ENCODE measurements at regions not wholly inside any gene's neighbourhood (a gene's known extent, or its start where the extent isn't known, plus 50 kb on each side); places are given as distances from the start of the nearest gene placed in this dataset.

DNA sequence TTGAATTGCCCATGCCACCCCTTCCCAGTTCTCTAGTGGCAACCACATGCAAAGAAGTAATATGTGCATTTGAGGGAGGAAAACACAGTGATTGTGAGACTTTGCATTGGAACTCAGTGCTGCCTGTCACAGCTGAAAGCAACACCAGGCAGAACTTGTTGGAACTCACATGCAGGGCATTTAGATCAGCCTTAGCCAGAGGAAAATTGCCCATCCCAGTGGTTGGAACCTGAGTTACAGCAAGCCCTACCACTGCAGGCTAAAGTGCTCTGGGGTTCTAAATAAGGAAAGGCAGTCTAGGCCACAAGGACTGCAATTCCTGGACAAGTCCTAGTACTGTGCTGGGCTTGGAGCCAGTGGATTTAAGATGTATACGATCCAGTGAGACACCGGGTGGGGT lies 245.3 kb upstream of the UFL1 start:
- H3K4me3 ChIP-seq, result no peak overlapping the region
- H3K36me3 ChIP-seq (replicated peaks), result no peaks in the 10 kb centered on the region
- H3K9me3 ChIP-seq, result no peaks in the 10 kb centered on the region
- DNase-seq (ENCODE audit: low spot score in 2 of 2), result no peak
- H3K4me1 ChIP-seq, result no peaks in the 10 kb centered on the region
- H3K27me3 ChIP-seq (ENCODE audit: low read depth), result no peaks in the 10 kb centered on the region
- in situ Hi-C loops (cut with MboI; ENCODE audit: low sequenced_read_pairs), result no loop called here

DNA sequence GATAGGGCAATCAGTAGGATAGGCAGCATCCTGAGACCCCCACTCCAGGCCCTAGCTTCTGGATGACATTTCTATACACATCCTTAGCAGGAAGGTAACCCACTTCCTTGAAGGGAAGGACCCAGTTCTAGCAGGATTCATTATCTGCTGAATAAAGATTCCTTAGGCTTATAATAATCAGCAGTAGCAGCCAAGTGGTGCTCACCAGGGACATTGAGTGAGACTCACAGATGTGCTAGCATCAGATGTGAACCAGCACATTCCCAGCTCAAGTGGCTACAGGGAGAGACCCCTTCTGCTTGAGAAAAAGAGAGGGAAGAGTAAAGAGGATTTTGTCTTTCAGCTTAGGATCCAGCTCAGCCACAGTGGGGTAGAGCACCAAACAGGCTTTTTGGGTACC lies 244.8 kb upstream of the UFL1 start:
- Histone ChIP-seq H3K4me1 (no peaks in the 10 kb centered on the region), H3K4me3 (no peak overlapping the region), H3K36me3 (replicated peaks) (no peaks in the 10 kb centered on the region), H3K9me3 (no peaks in the 10 kb centered on the region), H3K27me3 (ENCODE audit: low read depth) (no peaks in the 10 kb centered on the region)
- DNase-seq (ENCODE audit: low spot score in 2 of 2), result no peak
- in situ Hi-C loops (cut with MboI; ENCODE audit: low sequenced_read_pairs), result no loop called here

DNA sequence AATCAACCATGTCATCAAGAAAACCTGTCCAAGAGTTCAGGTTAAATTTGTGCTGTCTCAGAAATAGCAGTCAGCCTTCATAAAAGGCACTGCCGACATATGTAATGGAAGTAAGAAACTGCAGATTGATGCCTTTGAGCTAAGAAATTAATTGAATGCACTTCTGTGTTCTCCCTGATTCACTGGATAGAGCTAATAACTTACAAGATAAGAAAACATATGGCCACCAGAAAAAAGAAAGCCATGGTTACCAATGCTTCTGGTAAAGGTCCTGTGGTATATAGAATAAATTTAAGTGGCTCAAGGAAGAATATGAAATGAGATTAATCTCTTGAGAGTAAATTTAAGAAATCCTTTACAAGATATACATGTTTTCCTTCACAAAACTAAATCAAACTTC lies 242.5 kb upstream of the UFL1 start:
- H3K9me3 ChIP-seq, result no peaks in the 10 kb centered on the region
- no peaks in the 10 kb centered on the region for H3K36me3 ChIP-seq (replicated peaks)
- DNase-seq (ENCODE audit: low spot score in 2 of 2), result no peak
- no peaks in the 10 kb centered on the region for H3K4me1 ChIP-seq
- H3K4me3 ChIP-seq, result no peak overlapping the region
- in situ Hi-C loops (cut with MboI; ENCODE audit: low sequenced_read_pairs), result no loop called here
- no peaks in the 10 kb centered on the region for H3K27me3 ChIP-seq (ENCODE audit: low read depth)

DNA sequence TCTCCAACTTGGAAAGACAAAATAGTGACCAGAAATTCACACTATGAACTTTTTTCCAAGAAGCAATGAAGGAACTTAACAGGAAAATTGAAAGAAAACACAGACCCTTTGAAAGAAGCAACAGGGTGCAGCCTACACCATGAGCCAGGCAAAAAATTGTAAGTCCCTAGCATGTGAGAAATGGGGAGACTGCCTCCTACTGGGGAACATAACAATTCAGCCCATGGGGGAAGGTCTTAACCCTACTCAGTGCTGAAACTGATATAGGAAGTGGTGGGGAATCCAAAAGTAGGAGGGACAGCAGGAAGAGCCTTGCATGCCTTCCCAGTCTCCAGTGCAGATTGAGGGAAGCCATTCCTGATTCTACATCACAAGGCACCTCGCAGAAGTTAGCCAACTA lies 235.1 kb upstream of the UFL1 start:
- Histone ChIP-seq H3K4me3 (no peak overlapping the region), H3K27me3 (ENCODE audit: low read depth) (no peaks in the 10 kb centered on the region), H3K4me1 (no peaks in the 10 kb centered on the region), H3K9me3 (no peaks in the 10 kb centered on the region), H3K36me3 (replicated peaks) (no peaks in the 10 kb centered on the region)
- in situ Hi-C loops (cut with MboI; ENCODE audit: low sequenced_read_pairs), result no loop called here
- no peak for DNase-seq (ENCODE audit: low spot score in 2 of 2)

DNA sequence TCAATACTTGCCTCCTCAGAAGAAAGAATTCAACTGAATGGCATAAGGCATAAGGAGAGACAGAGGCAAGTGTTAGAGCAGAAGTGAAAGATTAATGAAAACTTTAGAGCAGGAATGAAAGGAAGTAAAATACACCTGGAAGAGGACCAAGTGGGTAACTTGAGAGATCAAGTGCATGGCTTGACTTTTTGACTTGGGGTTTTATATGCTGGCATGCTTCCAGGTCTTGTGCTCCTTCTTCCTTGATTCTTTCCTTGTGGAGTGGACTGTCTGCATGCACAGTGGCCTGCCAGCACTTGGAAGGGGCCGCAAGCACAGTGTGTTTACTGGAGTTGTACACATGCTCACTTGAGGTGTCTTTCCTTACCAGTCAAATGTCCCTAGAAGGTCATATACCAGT lies 222.1 kb upstream of the UFL1 start:
- no peak for DNase-seq (ENCODE audit: low spot score in 2 of 2)
- Histone ChIP-seq H3K9me3 (no peaks in the 10 kb centered on the region), H3K4me1 (no peaks in the 10 kb centered on the region), H3K36me3 (replicated peaks) (no peaks in the 10 kb centered on the region), H3K27me3 (ENCODE audit: low read depth) (no peaks in the 10 kb centered on the region), H3K4me3 (no peak overlapping the region)
- in situ Hi-C loops (cut with MboI; ENCODE audit: low sequenced_read_pairs), result no loop called here

DNA sequence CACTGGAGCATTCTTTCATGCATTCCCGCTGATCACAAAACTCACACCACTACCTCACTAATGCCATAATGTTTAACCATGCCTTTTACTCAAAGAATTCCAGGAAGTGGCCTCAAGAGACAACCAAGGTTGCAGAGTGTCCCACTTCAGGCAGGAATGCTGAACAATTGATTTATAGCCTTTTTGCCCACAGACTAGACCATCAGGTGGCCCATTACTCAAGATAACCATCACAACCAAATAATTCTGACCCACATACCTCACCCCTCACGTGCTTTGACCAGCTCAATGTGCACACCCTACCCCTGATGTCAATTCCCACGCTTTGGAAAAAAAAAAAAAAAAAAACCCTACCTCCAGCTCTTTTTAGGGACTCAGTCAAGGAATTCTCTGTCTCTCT lies 220.6 kb upstream of the UFL1 start:
- H3K4me1 ChIP-seq, result no peaks in the 10 kb centered on the region
- H3K9me3 ChIP-seq, result no peaks in the 10 kb centered on the region
- no peak overlapping the region for H3K4me3 ChIP-seq
- no peaks in the 10 kb centered on the region for H3K36me3 ChIP-seq (replicated peaks)
- DNase-seq (ENCODE audit: low spot score in 2 of 2), result no peak
- H3K27me3 ChIP-seq (ENCODE audit: low read depth), result no peaks in the 10 kb centered on the region
- in situ Hi-C loops (cut with MboI; ENCODE audit: low sequenced_read_pairs), result no loop called here

DNA sequence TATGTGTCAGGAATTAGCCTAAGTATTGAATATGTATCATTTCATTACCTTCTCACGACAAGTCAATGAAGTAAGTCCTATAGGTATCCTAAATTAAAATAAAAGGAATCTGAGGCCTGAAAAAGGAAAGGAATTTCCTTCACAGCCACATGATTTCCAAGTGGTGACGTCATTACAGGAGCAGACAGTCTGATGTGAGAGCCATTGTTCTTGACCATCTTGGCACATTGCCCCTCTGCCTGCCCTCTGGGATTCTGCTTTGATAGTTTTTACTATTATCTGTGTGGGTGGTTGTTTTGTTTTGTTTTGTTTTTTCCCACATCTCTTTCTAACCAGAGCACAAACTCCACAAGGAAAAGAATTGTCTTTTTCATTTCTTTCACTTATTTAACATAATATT lies 219.8 kb upstream of the UFL1 start:
- DNase-seq (ENCODE audit: low spot score in 2 of 2), result peak in 1 of 2 experiments; percentile 10
- Histone ChIP-seq H3K9me3 (no peaks in the 10 kb centered on the region), H3K27me3 (ENCODE audit: low read depth) (no peaks in the 10 kb centered on the region), H3K4me1 (no peaks in the 10 kb centered on the region), H3K36me3 (replicated peaks) (no peaks in the 10 kb centered on the region), H3K4me3 (no peak overlapping the region)
- in situ Hi-C loops (cut with MboI; ENCODE audit: low sequenced_read_pairs), result no loop called here

DNA sequence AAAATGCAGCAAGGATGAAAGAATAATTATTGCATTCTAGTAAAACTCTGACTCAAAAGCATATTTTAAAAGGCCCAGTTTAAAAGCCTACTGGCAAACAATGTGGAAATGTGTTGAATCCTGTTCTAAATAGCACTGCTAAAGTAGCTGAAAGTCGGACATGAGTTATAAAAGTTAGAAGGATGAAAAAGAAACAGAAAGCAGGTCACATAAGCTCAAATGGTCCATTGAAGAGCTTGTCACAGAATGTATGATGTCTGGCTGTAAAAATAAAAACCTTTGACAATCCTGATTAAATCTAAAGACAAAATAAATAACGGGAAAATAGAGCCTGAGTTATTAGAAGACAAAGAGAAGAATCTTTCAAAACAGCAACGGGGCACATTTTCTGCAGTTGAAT lies 218.6 kb upstream of the UFL1 start:
- in situ Hi-C loops (cut with MboI; ENCODE audit: low sequenced_read_pairs), result no loop called here
- H3K36me3 ChIP-seq (replicated peaks), result no peaks in the 10 kb centered on the region
- no peaks in the 10 kb centered on the region for H3K4me1 ChIP-seq
- no peak overlapping the region for H3K4me3 ChIP-seq
- H3K9me3 ChIP-seq, result no peaks in the 10 kb centered on the region
- DNase-seq (ENCODE audit: low spot score in 2 of 2), result no peak
- no peaks in the 10 kb centered on the region for H3K27me3 ChIP-seq (ENCODE audit: low read depth)

DNA sequence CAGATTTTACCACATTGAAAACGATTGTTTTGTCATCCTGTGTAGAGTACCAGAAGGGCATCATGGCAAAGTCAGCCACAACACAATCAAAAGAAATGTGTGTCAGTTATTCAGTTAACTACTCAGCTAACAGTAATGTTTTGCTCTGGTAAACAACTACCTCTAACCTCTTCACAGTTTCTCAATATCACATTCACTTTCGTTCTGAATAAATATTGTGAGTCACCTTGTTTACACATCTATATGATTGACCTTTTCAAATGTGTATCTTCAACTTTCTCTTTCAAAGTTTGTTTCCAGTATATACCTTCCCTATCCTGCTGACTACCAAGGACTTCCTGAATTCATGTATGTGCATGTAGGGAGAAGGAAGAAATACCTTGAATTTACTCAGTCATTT lies 216.6 kb upstream of the UFL1 start:
- DNase-seq (ENCODE audit: low spot score in 2 of 2), result no peak
- no peaks in the 10 kb centered on the region for H3K4me1 ChIP-seq
- no peak overlapping the region for H3K4me3 ChIP-seq
- H3K9me3 ChIP-seq, result no peaks in the 10 kb centered on the region
- no peaks in the 10 kb centered on the region for H3K27me3 ChIP-seq (ENCODE audit: low read depth)
- no peaks in the 10 kb centered on the region for H3K36me3 ChIP-seq (replicated peaks)
- in situ Hi-C loops (cut with MboI; ENCODE audit: low sequenced_read_pairs), result no loop called here

DNA sequence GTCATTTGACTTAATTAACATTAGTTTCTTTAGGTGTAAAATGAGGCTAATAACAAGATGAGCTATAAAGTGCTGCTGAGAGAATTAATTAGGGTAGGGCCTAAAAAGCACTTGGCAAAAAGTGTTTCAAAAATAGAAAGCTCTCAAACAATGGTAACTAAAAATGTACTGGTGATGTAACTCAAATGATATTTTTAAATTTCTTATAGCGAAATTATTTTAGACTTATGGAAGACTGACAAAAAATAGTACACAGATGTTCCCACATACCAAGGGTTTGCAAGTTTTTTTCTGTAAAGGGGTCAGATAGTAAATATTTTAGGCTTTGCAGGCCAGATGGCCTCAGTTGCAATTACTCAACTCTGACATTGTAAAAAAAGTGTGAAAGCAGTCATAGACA lies 190.7 kb upstream of the UFL1 start:
- H3K4me1 ChIP-seq, result no peaks in the 10 kb centered on the region
- DNase-seq (ENCODE audit: low spot score in 2 of 2), result no peak
- in situ Hi-C loops (cut with MboI; ENCODE audit: low sequenced_read_pairs), result no loop called here
- no peaks in the 10 kb centered on the region for H3K36me3 ChIP-seq (replicated peaks)
- H3K9me3 ChIP-seq, result no peaks in the 10 kb centered on the region
- no peaks in the 10 kb centered on the region for H3K27me3 ChIP-seq (ENCODE audit: low read depth)
- no peak overlapping the region for H3K4me3 ChIP-seq

DNA sequence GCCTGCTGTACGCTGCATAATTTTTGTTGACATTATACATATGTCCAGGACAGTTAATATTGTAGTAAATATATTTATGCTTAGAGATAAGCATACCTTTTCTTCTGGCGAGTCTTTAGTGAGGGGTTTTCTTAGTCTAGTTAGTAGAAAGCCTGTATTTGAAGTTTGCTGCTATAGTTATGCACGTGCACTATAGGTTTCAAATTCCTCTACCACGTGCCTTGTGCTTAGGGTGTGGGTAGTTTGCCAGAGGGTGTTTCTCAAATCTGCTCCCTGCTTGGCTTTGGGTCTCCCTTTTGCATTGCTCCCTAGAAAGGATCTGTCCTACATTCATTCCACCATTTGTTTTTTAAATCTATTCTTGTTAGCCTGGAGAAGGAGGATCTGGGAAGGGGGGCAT lies 181.4 kb upstream of the UFL1 start:
- Histone ChIP-seq H3K4me3 (no peak overlapping the region), H3K4me1 (peaks cover 7% of the 10 kb centered on the region), H3K36me3 (replicated peaks) (no peaks in the 10 kb centered on the region), H3K27me3 (ENCODE audit: low read depth) (no peaks in the 10 kb centered on the region), H3K9me3 (peaks cover 6% of the 10 kb centered on the region; the same call in 1 of the 2 replicates)
- no peak for DNase-seq (ENCODE audit: low spot score in 2 of 2)
- in situ Hi-C loops (cut with MboI; ENCODE audit: low sequenced_read_pairs), result no loop called here

DNA sequence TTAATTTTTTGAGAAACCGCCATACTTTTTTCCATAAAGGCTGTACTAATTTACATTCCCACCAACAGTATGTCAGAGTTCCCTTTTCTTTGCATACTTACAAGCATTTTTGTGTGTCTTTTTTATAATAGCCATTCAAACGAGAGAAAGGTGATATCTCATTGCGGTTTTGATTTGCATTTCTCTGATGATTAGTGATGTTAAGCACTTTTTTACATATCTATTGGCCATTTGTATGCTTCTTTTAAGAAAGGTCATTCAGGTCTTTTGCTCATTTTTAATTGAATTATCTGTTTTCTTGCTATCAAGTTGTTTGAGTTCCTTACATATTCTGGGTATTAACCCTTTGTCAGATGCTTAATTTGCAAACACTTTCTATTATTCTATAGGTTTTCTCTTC lies 176.1 kb upstream of the UFL1 start:
- peak in 1 of 2 experiments; percentile 92 for DNase-seq (ENCODE audit: low spot score in 2 of 2)
- in situ Hi-C loops (cut with MboI; ENCODE audit: low sequenced_read_pairs), result no loop called here
- Histone ChIP-seq H3K36me3 (replicated peaks) (no peaks in the 10 kb centered on the region), H3K4me1 (peaks cover 20% of the 10 kb centered on the region), H3K27me3 (ENCODE audit: low read depth) (no peaks in the 10 kb centered on the region), H3K4me3 (no peak overlapping the region), H3K9me3 (0 out of 2 replicates have a peak, but pooled peaks cover 5% of the 10 kb centered on the region)

DNA sequence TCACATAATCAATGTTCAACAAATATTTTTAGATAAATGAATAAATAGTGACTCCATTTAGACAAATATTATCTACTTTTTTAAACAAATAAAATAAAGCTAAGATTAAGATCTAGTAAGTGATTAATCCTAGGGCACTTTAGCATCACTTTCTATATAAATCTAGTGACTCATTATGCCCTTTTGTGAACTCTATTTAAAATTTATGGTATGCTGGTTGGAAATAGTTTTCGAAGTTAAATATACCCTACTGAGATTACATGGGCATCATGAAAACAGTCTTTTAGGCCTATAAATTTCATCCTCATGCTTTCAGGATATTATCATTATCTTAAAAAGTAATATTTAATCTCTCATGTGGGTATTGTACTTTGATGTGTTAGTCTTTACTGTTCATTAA lies 140.4 kb upstream of the UFL1 start:
- no peaks in the 10 kb centered on the region for H3K9me3 ChIP-seq
- DNase-seq (ENCODE audit: low spot score in 2 of 2), result no peak
- no peaks in the 10 kb centered on the region for H3K27me3 ChIP-seq (ENCODE audit: low read depth)
- no peak overlapping the region for H3K4me3 ChIP-seq
- H3K36me3 ChIP-seq (replicated peaks), result no peaks in the 10 kb centered on the region
- no peaks in the 10 kb centered on the region for H3K4me1 ChIP-seq
- in situ Hi-C loops (cut with MboI; ENCODE audit: low sequenced_read_pairs), result no loop called here

DNA sequence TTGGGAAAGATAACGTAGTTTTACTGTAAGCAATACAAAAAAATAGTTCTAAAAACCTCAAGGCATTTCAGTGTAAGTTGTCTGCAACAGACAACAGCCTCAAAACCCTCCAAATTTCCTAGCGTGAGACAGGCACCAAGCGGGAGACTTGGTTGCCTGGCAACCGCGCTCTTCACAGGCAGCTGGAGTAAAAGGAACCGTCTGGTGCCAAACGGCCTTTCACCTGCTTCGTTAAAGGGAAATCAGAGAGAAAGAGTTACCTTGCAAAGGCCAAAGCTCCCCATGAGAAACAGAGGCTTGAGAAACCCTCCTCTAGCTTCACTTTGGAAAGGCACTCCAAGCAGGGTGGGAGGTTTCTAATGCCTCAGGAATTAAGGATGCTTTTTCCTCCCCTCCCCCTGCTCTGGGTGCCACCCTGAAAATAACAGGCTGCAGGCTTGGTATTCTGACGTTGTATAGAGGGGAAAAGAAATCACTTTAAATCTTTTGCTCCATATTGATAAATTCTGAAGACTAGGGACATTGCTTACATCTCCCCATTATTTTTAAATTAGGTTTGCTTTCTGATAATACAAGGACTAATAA lies 129.7 kb upstream of the UFL1 start:
- no peaks in the 10 kb centered on the region for H3K27me3 ChIP-seq (ENCODE audit: low read depth)
- peaks cover 9% of the 10 kb centered on the region for H3K4me1 ChIP-seq
- no peaks in the 10 kb centered on the region for H3K9me3 ChIP-seq
- in situ Hi-C loops (cut with MboI; ENCODE audit: low sequenced_read_pairs), result no loop called here
- H3K36me3 ChIP-seq (replicated peaks), result no peaks in the 10 kb centered on the region
- H3K4me3 ChIP-seq, result no peak overlapping the region
- peak; percentile 73 to 77 for DNase-seq (ENCODE audit: low spot score in 2 of 2)

DNA sequence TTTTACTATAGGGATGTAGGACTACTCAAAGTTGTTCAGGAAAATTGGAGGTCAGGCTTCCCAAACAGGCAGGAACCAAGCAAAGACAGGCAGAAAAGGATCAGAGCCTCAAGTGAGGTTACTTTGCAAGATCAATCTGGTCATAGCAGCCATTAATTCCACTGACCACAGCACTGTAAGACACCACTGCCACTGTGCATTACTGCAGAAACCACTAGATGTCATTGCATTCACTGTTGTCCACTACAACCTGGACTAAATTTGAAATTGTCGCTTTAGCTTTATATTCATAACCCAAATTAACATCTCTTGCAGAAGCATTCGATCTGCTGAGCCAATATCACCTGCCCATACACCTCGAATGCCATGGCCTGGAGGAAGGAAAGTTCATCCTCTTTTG lies 126.9 kb upstream of the UFL1 start:
- peak in 1 of 2 experiments; percentile 18 for DNase-seq (ENCODE audit: low spot score in 2 of 2)
- in situ Hi-C loops (cut with MboI; ENCODE audit: low sequenced_read_pairs), result no loop called here
- H3K4me3 ChIP-seq, result no peak overlapping the region
- H3K27me3 ChIP-seq (ENCODE audit: low read depth), result no peaks in the 10 kb centered on the region
- H3K36me3 ChIP-seq (replicated peaks), result no peaks in the 10 kb centered on the region
- H3K4me1 ChIP-seq, result peaks cover 9% of the 10 kb centered on the region
- no peaks in the 10 kb centered on the region for H3K9me3 ChIP-seq

Data from HAP-1 (cell line).